A673 (cell line): ENCODE measurements at regions not wholly inside any gene's neighbourhood (a gene's known extent, or its start where the extent isn't known, plus 50 kb on each side); places are given as distances from the start of the nearest gene placed in this dataset.

Experiments used
- EZH2 ChIP-seq: fragments of 200-600 bp; sonication (generic); IDR thresholded peaks from 2 replicates; pipeline ENCODE4 v1.6.1; 2017; ENCODE audit warnings: borderline replicate concordance, low read depth, mild to moderate bottlenecking, mixed read lengths, antibody characterized with exemption, low read length; ENCODE audit not compliant: poor library complexity, severe bottlenecking
- TF ChIP-seq, protein P1 (sequence below): fragments of 300-800, 200-600 bp; sonication (generic); conservative IDR thresholded peaks from 2 replicates; pipeline ENCODE4 v1.5.1; 2017; ENCODE audit warnings: low read depth, mild to moderate bottlenecking, antibody characterized with exemption, low read length, moderate library complexity, mixed read lengths

DNA sequence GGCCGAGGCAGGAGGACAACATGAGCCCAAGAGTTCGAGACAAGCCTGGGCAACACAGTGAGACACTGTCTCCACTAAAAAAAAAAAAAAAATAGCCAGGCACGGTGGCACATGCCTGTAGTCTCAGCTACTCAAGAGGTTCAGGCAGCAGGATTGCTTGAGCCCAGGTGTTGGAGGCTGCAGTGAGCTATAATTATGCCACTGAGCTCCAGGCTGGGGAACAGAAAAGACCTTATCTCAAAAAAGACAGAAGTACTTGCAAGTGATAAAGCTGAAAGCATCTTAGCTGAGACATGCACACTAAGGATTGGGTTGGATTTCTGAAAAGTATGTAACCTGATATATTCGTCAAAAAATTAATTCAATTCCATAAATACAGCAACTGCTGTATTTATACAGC is 68.4 kb downstream of the PPP1R3C start:
- TF ChIP-seq, protein P1, sequence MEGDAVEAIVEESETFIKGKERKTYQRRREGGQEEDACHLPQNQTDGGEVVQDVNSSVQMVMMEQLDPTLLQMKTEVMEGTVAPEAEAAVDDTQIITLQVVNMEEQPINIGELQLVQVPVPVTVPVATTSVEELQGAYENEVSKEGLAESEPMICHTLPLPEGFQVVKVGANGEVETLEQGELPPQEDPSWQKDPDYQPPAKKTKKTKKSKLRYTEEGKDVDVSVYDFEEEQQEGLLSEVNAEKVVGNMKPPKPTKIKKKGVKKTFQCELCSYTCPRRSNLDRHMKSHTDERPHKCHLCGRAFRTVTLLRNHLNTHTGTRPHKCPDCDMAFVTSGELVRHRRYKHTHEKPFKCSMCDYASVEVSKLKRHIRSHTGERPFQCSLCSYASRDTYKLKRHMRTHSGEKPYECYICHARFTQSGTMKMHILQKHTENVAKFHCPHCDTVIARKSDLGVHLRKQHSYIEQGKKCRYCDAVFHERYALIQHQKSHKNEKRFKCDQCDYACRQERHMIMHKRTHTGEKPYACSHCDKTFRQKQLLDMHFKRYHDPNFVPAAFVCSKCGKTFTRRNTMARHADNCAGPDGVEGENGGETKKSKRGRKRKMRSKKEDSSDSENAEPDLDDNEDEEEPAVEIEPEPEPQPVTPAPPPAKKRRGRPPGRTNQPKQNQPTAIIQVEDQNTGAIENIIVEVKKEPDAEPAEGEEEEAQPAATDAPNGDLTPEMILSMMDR, result no peak
- no peak for TF ChIP-seq EZH2
